IPS-15b (cell line): ENCODE measurements at regions not wholly inside any gene's neighbourhood (a gene's known extent, or its start where the extent isn't known, plus 50 kb on each side); places are given as distances from the start of the nearest gene placed in this dataset.

Experiments used
- H3K27me3 ChIP-seq: one replicate; pipeline ENCODE4 v1.6.1; 2013; ENCODE audit warnings: low read length; ENCODE audit not compliant: control insufficient read depth, insufficient read depth
- H3K36me3 ChIP-seq: one replicate; pipeline ENCODE4 v1.6.1; 2013; ENCODE audit warnings: low read length; ENCODE audit not compliant: control insufficient read depth, insufficient read depth
- H3K4me1 ChIP-seq: one replicate; pipeline ENCODE4 v1.6.1; 2013; ENCODE audit warnings: mild to moderate bottlenecking, low read length; ENCODE audit not compliant: control insufficient read depth, insufficient read depth
- H3K4me3 ChIP-seq: one replicate; pipeline ENCODE4 v1.5.1; 2013; ENCODE audit warnings: low read depth, low read length
- H3K9ac ChIP-seq: one replicate; pipeline ENCODE4 v1.6.1; 2013; ENCODE audit warnings: low read depth, mild to moderate bottlenecking, low read length
- H3K9me3 ChIP-seq: one replicate; pipeline ENCODE4 v1.6.1; 2013; ENCODE audit warnings: mild to moderate bottlenecking, low read length; ENCODE audit not compliant: control insufficient read depth, insufficient read depth

DNA sequence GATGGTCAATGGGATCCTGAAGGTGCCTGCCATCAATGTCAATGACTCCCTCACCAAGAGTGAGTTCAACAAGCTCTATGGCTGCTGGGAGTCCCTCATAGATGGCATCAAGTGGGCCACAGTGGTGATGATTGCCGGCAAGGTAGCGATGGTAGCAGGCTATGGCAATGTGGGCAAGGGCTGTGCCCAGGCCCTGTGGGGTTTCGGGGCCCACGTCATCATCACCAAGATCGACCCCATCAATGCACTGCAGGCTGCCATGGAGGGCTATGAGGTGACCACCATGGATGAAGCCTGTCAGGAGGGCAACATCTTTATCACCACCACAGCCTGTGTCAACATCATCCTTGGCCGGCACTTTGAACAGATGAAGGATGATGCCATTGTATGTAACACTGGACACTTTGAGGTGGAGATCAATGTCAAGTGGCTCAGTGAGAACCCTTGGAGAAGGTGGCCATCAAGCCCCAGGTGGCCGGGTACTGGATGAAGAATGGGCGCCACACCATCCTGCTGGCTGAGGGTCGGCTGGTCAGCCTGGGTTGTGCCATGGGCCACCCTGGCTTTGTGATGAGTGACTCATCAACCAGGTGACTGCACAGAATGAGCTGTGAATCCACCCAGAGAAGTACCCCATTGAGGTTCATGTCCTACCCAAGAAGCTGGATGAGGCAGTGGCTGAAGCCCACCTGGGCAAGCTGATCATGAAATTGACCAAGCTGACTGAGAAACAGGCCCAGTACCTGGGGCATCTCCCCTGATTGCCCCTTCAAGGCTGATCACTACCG is 63.0 kb upstream of the ANTXRL start:
- Histone ChIP-seq H3K9ac (no peak overlapping the region), H3K36me3 (no peaks in the 10 kb centered on the region), H3K4me1 (peaks cover 10% of the 10 kb centered on the region), H3K4me3 (no peak overlapping the region), H3K27me3 (no peaks in the 10 kb centered on the region), H3K9me3 (no peaks in the 10 kb centered on the region)

- Histone ChIP-seq H3K36me3 (no peaks in the 10 kb centered on the region), H3K4me3 (no peak overlapping the region), H3K9ac (no peak overlapping the region), H3K27me3 (no peaks in the 10 kb centered on the region), H3K4me1 (peaks cover 13% of the 10 kb centered on the region), H3K9me3 (no peaks in the 10 kb centered on the region)
These were observed 62.4 kb upstream of the ANTXRL start for GRCh38 chr10:46224414-46224682.

GRCh38 chr10:46225597-46225996 is 61.2 kb upstream of the ANTXRL start:
- Histone ChIP-seq H3K27me3 (no peaks in the 10 kb centered on the region), H3K4me3 (no peak overlapping the region), H3K9ac (no peak overlapping the region), H3K36me3 (no peaks in the 10 kb centered on the region), H3K9me3 (no peaks in the 10 kb centered on the region), H3K4me1 (peaks cover 13% of the 10 kb centered on the region)

DNA sequence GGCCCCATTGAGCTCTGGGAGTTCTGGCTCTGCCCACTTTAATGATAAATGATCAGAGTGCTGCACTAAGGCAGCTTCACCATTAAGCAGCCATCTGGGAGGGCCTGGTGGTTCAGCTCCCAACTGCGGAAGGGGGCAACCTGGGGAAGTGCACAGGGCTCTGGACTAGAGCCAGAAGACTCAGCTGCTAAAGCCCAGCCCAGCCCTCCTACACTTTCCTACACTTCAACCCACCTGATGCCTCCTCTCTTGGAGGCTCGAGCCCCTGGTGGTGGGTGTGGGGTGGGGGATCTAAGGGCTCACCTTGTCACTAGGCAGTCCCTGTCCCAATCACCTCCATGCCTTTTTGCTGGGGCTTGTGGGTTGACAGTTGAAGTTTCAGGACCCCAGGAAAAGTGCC is 60.6 kb upstream of the ANTXRL start:
- no peak overlapping the region for H3K9ac ChIP-seq
- H3K4me1 ChIP-seq = peaks cover 13% of the 10 kb centered on the region
- H3K9me3 ChIP-seq = no peaks in the 10 kb centered on the region
- no peak overlapping the region for H3K4me3 ChIP-seq
- no peaks in the 10 kb centered on the region for H3K27me3 ChIP-seq
- H3K36me3 ChIP-seq = no peaks in the 10 kb centered on the region

GRCh38 chr10:46226900-46227558 is 59.8 kb upstream of the ANTXRL start:
- Histone ChIP-seq H3K9me3 (no peaks in the 10 kb centered on the region), H3K36me3 (no peaks in the 10 kb centered on the region), H3K4me3 (no peak overlapping the region), H3K9ac (no peak overlapping the region), H3K27me3 (no peaks in the 10 kb centered on the region), H3K4me1 (peaks cover 13% of the 10 kb centered on the region)

GRCh38 chr10:46227571-46227935 is 59.2 kb upstream of the ANTXRL start:
- Histone ChIP-seq H3K9me3 (no peaks in the 10 kb centered on the region), H3K9ac (no peak overlapping the region), H3K36me3 (no peaks in the 10 kb centered on the region), H3K4me1 (peaks cover 13% of the 10 kb centered on the region), H3K27me3 (no peaks in the 10 kb centered on the region), H3K4me3 (no peak overlapping the region)

DNA sequence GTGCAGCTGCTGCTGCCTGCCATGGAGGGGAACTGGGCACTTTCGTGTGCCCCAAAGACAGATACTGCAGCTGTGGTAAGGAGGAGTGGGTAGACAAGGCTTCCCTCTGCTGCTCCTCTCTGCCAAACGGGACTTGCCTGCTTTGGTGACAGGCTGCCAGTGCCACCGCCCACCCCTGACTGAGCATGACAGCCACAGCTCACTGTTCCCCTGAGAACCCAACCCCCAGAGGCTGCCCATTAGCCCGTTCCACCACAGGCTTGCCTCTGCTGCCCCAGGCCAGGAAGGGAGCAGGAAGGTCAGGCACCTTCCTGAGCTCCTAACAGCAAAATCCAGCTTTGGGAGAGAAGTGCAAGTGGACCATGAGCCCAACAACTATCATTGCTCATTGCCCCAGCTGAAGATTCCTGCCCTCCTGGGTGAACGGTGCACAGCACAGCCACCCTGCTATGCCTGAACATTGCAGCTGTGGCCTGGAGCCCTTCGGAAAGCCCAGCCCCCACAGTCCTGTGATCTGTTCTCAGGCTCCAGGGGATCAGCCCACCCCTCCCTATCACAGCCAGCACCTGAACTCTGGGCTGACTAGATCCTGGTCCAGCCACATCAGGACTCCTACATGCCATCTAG is 58.7 kb upstream of the ANTXRL start:
- Histone ChIP-seq H3K9me3 (no peaks in the 10 kb centered on the region), H3K9ac (no peak overlapping the region), H3K4me1 (peaks cover 13% of the 10 kb centered on the region), H3K27me3 (no peaks in the 10 kb centered on the region), H3K36me3 (no peaks in the 10 kb centered on the region), H3K4me3 (no peak overlapping the region)

DNA sequence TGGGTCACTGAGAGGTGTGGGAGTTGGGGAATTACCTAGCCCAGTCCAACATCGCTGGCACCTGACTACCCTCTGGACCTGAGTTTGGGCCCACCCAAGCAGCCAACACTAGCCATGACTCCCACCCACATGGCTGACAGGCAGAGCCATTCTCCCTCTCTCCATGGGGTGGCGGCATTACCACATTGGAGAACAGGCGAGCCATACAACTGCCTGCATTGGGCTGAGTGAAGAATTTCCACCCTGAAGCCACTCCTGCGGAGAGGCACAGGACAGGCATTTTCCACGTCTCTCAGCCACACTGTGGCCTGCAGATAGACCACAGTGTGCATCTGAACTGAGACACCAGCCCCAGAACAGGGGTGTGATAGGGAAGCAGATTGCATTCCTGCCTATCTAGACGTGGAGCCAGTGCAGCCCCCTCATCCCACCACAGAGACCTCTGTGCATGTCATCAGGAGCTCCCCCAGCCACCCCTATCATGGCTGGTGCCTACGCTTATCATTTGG is 58.2 kb upstream of the ANTXRL start:
- Histone ChIP-seq H3K9ac (no peak overlapping the region), H3K9me3 (no peaks in the 10 kb centered on the region), H3K4me3 (no peak overlapping the region), H3K4me1 (peaks cover 13% of the 10 kb centered on the region), H3K36me3 (no peaks in the 10 kb centered on the region), H3K27me3 (no peaks in the 10 kb centered on the region)

GRCh38 chr10:46229144-46229563 is 57.6 kb upstream of the ANTXRL start:
- H3K9me3 ChIP-seq = no peaks in the 10 kb centered on the region
- H3K9ac ChIP-seq = no peak overlapping the region
- no peaks in the 10 kb centered on the region for H3K27me3 ChIP-seq
- no peak overlapping the region for H3K4me3 ChIP-seq
- H3K36me3 ChIP-seq = no peaks in the 10 kb centered on the region
- peaks cover 13% of the 10 kb centered on the region for H3K4me1 ChIP-seq

GRCh38 chr10:46230615-46231014 is 56.2 kb upstream of the ANTXRL start:
- no peaks in the 10 kb centered on the region for H3K27me3 ChIP-seq
- H3K36me3 ChIP-seq = no peaks in the 10 kb centered on the region
- no peak overlapping the region for H3K4me3 ChIP-seq
- H3K9me3 ChIP-seq = no peaks in the 10 kb centered on the region
- no peak overlapping the region for H3K9ac ChIP-seq
- H3K4me1 ChIP-seq = peaks cover 13% of the 10 kb centered on the region

DNA sequence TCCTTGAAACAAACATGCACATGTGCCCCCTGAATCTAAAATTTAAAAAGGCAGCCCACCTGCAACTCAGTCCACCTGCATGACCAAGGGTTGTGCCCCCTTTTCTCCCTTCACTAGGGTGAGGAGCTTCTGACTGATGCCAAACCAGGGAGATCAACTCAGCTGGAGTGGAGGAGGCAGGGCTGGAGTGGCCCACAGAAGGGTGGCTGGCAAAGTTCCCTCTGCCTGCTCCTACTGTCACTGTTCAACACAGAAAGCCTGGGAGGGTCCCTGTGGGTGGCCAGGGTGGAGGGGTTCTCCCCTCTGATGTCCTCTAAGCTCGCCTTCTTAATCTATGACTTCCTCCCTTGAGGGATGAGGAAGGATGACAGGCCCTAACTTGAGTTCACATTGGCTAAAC is 55.7 kb upstream of the ANTXRL start:
- Histone ChIP-seq H3K9me3 (no peaks in the 10 kb centered on the region), H3K27me3 (no peaks in the 10 kb centered on the region), H3K4me1 (peaks cover 13% of the 10 kb centered on the region), H3K4me3 (no peak overlapping the region), H3K9ac (no peak overlapping the region), H3K36me3 (no peaks in the 10 kb centered on the region)

DNA sequence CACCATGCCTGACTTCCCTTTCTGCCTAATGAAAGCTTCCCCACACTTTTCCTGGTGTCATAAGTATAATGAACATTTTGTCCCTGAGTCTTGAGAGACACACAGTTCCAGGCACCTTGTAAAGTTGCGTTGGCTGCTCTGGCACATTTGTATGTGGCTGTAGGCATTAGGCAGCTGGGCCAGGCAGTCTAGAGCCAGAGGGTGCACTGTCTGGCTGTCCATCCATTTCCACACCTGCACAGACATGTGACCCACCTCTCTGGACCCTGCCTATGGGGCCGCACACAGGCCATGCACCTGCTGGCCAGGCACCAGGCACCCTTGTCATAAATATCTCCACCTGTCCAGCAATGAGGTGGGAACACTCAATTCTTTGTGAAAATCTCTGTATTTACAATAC is 54.7 kb upstream of the ANTXRL start:
- Histone ChIP-seq H3K36me3 (no peaks in the 10 kb centered on the region), H3K27me3 (no peaks in the 10 kb centered on the region), H3K4me1 (peaks cover 13% of the 10 kb centered on the region)

More for the DNA sequence above, 54.7 kb upstream of the ANTXRL start:
- H3K9me3 ChIP-seq = no peaks in the 10 kb centered on the region
- H3K4me3 ChIP-seq = no peak overlapping the region
- H3K9ac ChIP-seq = no peak overlapping the region
